ENCODE measurements at regions not wholly inside any gene's neighbourhood (a gene's known extent, or its start where the extent isn't known, plus 50 kb on each side); places are given as distances from the start of the nearest gene placed in this dataset.
"Not testable (repeated sequence)": the region's sequence is repeated elsewhere in the genome, so short reads cannot be mapped to it uniquely, and the experiment has no call there.

GRCh38 chr5:85549836-85550599, 1067.7 kb upstream of the COX7C start:
- Histone ChIP-seq H3K9me3 (no peaks in the 10 kb centered on the region), H3K36me3 (replicated peaks) (no peaks in the 10 kb centered on the region), H3K4me1 (no peaks in the 10 kb centered on the region), H3K27me3 (ENCODE audit: low read depth) (peaks cover 2% of the 10 kb centered on the region; the same call in 1 of the 2 replicates), H3K4me3 (no peak overlapping the region)
- in situ Hi-C loops (cut with MboI; ENCODE audit: low sequenced_read_pairs): no loop called here
- no peak for DNase-seq (ENCODE audit: low spot score in 2 of 2)

- H3K36me3 ChIP-seq (replicated peaks): no peaks in the 10 kb centered on the region
- no peak overlapping the region for H3K4me3 ChIP-seq
- in situ Hi-C loops (cut with MboI; ENCODE audit: low sequenced_read_pairs): no loop called here
- H3K4me1 ChIP-seq: no peaks in the 10 kb centered on the region
- no peak for DNase-seq (ENCODE audit: low spot score in 2 of 2)
- no peaks in the 10 kb centered on the region for H3K27me3 ChIP-seq (ENCODE audit: low read depth)
- H3K9me3 ChIP-seq: no peaks in the 10 kb centered on the region
Measured at GRCh38 chr5:85556464-85556863, 1061.3 kb upstream of the COX7C start.

- no peaks in the 10 kb centered on the region for H3K4me1 ChIP-seq
- H3K27me3 ChIP-seq (ENCODE audit: low read depth): no peaks in the 10 kb centered on the region
- no peaks in the 10 kb centered on the region for H3K9me3 ChIP-seq
- H3K4me3 ChIP-seq: no peak overlapping the region
- in situ Hi-C loops (cut with MboI; ENCODE audit: low sequenced_read_pairs): no loop called here
- H3K36me3 ChIP-seq (replicated peaks): no peaks in the 10 kb centered on the region
- no peak for DNase-seq (ENCODE audit: low spot score in 2 of 2)
Measured at GRCh38 chr5:85576666-85577065, 1041.1 kb upstream of the COX7C start.

- H3K4me1 ChIP-seq; DNase-seq (ENCODE audit: low spot score in 2 of 2); H3K4me3 ChIP-seq; in situ Hi-C loops (cut with MboI; ENCODE audit: low sequenced_read_pairs); H3K27me3 ChIP-seq (ENCODE audit: low read depth); H3K9me3 ChIP-seq; H3K36me3 ChIP-seq (replicated peaks): not testable (repeated sequence)
Measured at GRCh38 chr5:85587806-85588205, 1029.9 kb upstream of the COX7C start.

GRCh38 chr5:85588268-85588667, 1029.5 kb upstream of the COX7C start:
- in situ Hi-C loops (cut with MboI; ENCODE audit: low sequenced_read_pairs); H3K9me3 ChIP-seq; H3K4me1 ChIP-seq; H3K4me3 ChIP-seq; H3K36me3 ChIP-seq (replicated peaks); H3K27me3 ChIP-seq (ENCODE audit: low read depth); DNase-seq (ENCODE audit: low spot score in 2 of 2): not testable (repeated sequence)

- no peaks in the 10 kb centered on the region for H3K27me3 ChIP-seq (ENCODE audit: low read depth)
- no peaks in the 10 kb centered on the region for H3K9me3 ChIP-seq
- no peaks in the 10 kb centered on the region for H3K4me1 ChIP-seq
- no peak for DNase-seq (ENCODE audit: low spot score in 2 of 2)
- H3K4me3 ChIP-seq: no peak overlapping the region
- H3K36me3 ChIP-seq (replicated peaks): no peaks in the 10 kb centered on the region
- in situ Hi-C loops (cut with MboI; ENCODE audit: low sequenced_read_pairs): no loop called here
Measured at GRCh38 chr5:85590764-85591163, 1027.0 kb upstream of the COX7C start.

- no peaks in the 10 kb centered on the region for H3K9me3 ChIP-seq
- H3K4me3 ChIP-seq: no peak overlapping the region
- H3K4me1 ChIP-seq: no peaks in the 10 kb centered on the region
- no peaks in the 10 kb centered on the region for H3K36me3 ChIP-seq (replicated peaks)
- peak in 1 of 2 experiments; percentile 9 for DNase-seq (ENCODE audit: low spot score in 2 of 2)
- in situ Hi-C loops (cut with MboI; ENCODE audit: low sequenced_read_pairs): no loop called here
- no peaks in the 10 kb centered on the region for H3K27me3 ChIP-seq (ENCODE audit: low read depth)
Measured at GRCh38 chr5:85591311-85591710, 1026.4 kb upstream of the COX7C start.

GRCh38 chr5:85602843-85603242, 1014.9 kb upstream of the COX7C start:
- H3K9me3 ChIP-seq: no peaks in the 10 kb centered on the region
- H3K27me3 ChIP-seq (ENCODE audit: low read depth): no peaks in the 10 kb centered on the region
- no peaks in the 10 kb centered on the region for H3K4me1 ChIP-seq
- in situ Hi-C loops (cut with MboI; ENCODE audit: low sequenced_read_pairs): no loop called here
- no peak overlapping the region for H3K4me3 ChIP-seq
- DNase-seq (ENCODE audit: low spot score in 2 of 2): no peak
- H3K36me3 ChIP-seq (replicated peaks): no peaks in the 10 kb centered on the region

GRCh38 chr5:85604378-85604777, 1013.4 kb upstream of the COX7C start:
- no peaks in the 10 kb centered on the region for H3K27me3 ChIP-seq (ENCODE audit: low read depth)
- in situ Hi-C loops (cut with MboI; ENCODE audit: low sequenced_read_pairs): no loop called here
- H3K36me3 ChIP-seq (replicated peaks): no peaks in the 10 kb centered on the region
- H3K9me3 ChIP-seq: no peaks in the 10 kb centered on the region
- no peak overlapping the region for H3K4me3 ChIP-seq
- no peaks in the 10 kb centered on the region for H3K4me1 ChIP-seq
- no peak for DNase-seq (ENCODE audit: low spot score in 2 of 2)

- H3K27me3 ChIP-seq (ENCODE audit: low read depth): no peaks in the 10 kb centered on the region
- H3K9me3 ChIP-seq: no peaks in the 10 kb centered on the region
- H3K4me1 ChIP-seq: no peaks in the 10 kb centered on the region
- H3K4me3 ChIP-seq: no peak overlapping the region
- H3K36me3 ChIP-seq (replicated peaks): no peaks in the 10 kb centered on the region
- in situ Hi-C loops (cut with MboI; ENCODE audit: low sequenced_read_pairs): no loop called here
- no peak for DNase-seq (ENCODE audit: low spot score in 2 of 2)
Measured at GRCh38 chr5:85604786-85605185, 1013.0 kb upstream of the COX7C start.

- H3K27me3 ChIP-seq (ENCODE audit: low read depth): no peaks in the 10 kb centered on the region
- in situ Hi-C loops (cut with MboI; ENCODE audit: low sequenced_read_pairs): no loop called here
- H3K4me1 ChIP-seq: no peaks in the 10 kb centered on the region
- H3K4me3 ChIP-seq: no peak overlapping the region
- no peak for DNase-seq (ENCODE audit: low spot score in 2 of 2)
- H3K9me3 ChIP-seq: no peaks in the 10 kb centered on the region
- no peaks in the 10 kb centered on the region for H3K36me3 ChIP-seq (replicated peaks)
Measured at GRCh38 chr5:85605381-85605780, 1012.4 kb upstream of the COX7C start.

- DNase-seq (ENCODE audit: low spot score in 2 of 2): no peak
- H3K4me3 ChIP-seq: no peak overlapping the region
Measured at GRCh38 chr5:85614489-85614888, 1003.3 kb upstream of the COX7C start.

GRCh38 chr5:85621668-85622067, 996.1 kb upstream of the COX7C start:
- no peak for DNase-seq (ENCODE audit: low spot score in 2 of 2)
- no peaks in the 10 kb centered on the region for H3K27me3 ChIP-seq (ENCODE audit: low read depth)
- no peaks in the 10 kb centered on the region for H3K9me3 ChIP-seq
- H3K4me1 ChIP-seq: no peaks in the 10 kb centered on the region
- no peak overlapping the region for H3K4me3 ChIP-seq
- in situ Hi-C loops (cut with MboI; ENCODE audit: low sequenced_read_pairs): no loop called here
- H3K36me3 ChIP-seq (replicated peaks): no peaks in the 10 kb centered on the region

More at GRCh38 chr5:85614489-85614888, 1003.3 kb upstream of the COX7C start:
- Histone ChIP-seq H3K9me3 (no peaks in the 10 kb centered on the region), H3K4me1 (no peaks in the 10 kb centered on the region; the same call in none of the 2 replicates), H3K36me3 (replicated peaks) (no peaks in the 10 kb centered on the region), H3K27me3 (ENCODE audit: low read depth) (no peaks in the 10 kb centered on the region)
- in situ Hi-C loops (cut with MboI; ENCODE audit: low sequenced_read_pairs): no loop called here

GRCh38 chr5:85628153-85628552, 989.6 kb upstream of the COX7C start:
- Histone ChIP-seq H3K4me3 (no peak overlapping the region), H3K9me3 (no peaks in the 10 kb centered on the region)
- in situ Hi-C loops (cut with MboI; ENCODE audit: low sequenced_read_pairs): no loop called here

More at GRCh38 chr5:85628153-85628552, 989.6 kb upstream of the COX7C start:
- no peaks in the 10 kb centered on the region for H3K36me3 ChIP-seq (replicated peaks)
- no peaks in the 10 kb centered on the region for H3K27me3 ChIP-seq (ENCODE audit: low read depth)
- DNase-seq (ENCODE audit: low spot score in 2 of 2): no peak
- no peaks in the 10 kb centered on the region for H3K4me1 ChIP-seq

Measured in HAP-1 (cell line).